Pancreas (tissue), 10 donors: ENCODE measurements at regions not wholly inside any gene's neighbourhood (a gene's known extent, or its start where the extent isn't known, plus 50 kb on each side); places are given as distances from the start of the nearest gene placed in this dataset.

Source experiments
- ATAC-seq, 4 donors: fragments of 200-7000 bp; cut with Tn5 transposase; one replicate each; pipeline versions ENCODE4 v1.8.0 to v1.9.1; 2020; ENCODE audit warnings: mild to moderate bottlenecking in 4 of 4, moderate library complexity in 4 of 4
- DNase-seq, 6 donors: peaks; one replicate each; pipeline ENCODE4 v3.0.0-alpha.2; 2020
- FAIRE-seq: peaks from 2 replicates; lab custom pipeline; 2012; peaks lifted over from hg19 to GRCh38; lab: Jason Lieb, UNC
- H3K27ac ChIP-seq, 4 donors: fragments of 200-600 bp; sonication (generic); 1 replicate in 3 of 4; 2 replicates in 1 of 4; pipeline versions ENCODE4 v1.5.0 to v1.8.0; 2020
- H3K27me3 ChIP-seq, 4 donors: fragments of 200-600 bp; one replicate each; pipeline ENCODE4 v1.8.0; 2021
- H3K36me3 ChIP-seq, 3 donors: fragments of 200-600 bp; sonication (generic) in 1 of 3; one replicate each; pipeline versions ENCODE4 v1.5.0 to v1.8.0; 2020 to 2021
- H3K4me1 ChIP-seq, 3 donors: fragments of 200-600 bp; one replicate each; pipeline ENCODE4 v1.8.0; 2021
- H3K4me3 ChIP-seq, 4 donors: fragments of 200-600 bp; sonication (generic) in 2 of 4; one replicate each; pipeline versions ENCODE4 v1.5.0 to v1.8.0; 2020 to 2021
- H3K9me3 ChIP-seq, 4 donors: fragments of 200-600 bp; one replicate each; pipeline ENCODE4 v1.8.0; 2021
- CTCF ChIP-seq, 4 donors: fragments of 200-600 bp; sonication (generic) in 3 of 4; IDR thresholded peaks; one replicate each; pipeline versions ENCODE4 v1.5.0 to v1.8.0; 2021; ENCODE audit warnings: antibody characterized with exemption in 4 of 4
- WGBS, 2 donors: extraction: QIAGEN DNeasy Blood & Tissue Kit; methylation state at CpG; one replicate each; pipeline ENCODE4 v1.1.7; 2013; 5-methylcytosine and 5-hydroxymethylcytosine counted together
- intact Hi-C, 3 donors: fragments of 100-400 bp; cut with DNase I; formaldehyde crosslinking; loops; one replicate each; pipeline versions ENCODE4 v1.11.1 to v1.14.2; 2022
- donor health status: healthy with polysubstance abuse.
- donor health status: DM: no; HTN: no; CAD: no; lungs with moderate emphysema.
- donor health status: DM: no; HTN: no; CAD: no.
- donor health status: control.
- donor health status: control.
- donor health status: Bipolar disorder and iron deficiency.
- donor health status: DM: yes; HTN: yes; CAD: no.
- donor health status: DM: no; HTN: no; CAD: no.
- donor health status: DM: no; HTN: no; CAD: no.
- donor health status: DM: yes; HTN: yes; CAD: no.

GRCh38 chr2:222088561-222088960 lies 210.2 kb downstream of the PAX3 start:
- 57 to 59% methylated on average over 2 of the region's 2 CpGs for WGBS, 2 donors
- TF ChIP-seq CTCF (IDR thresholded peaks at IDR 0.05), result no peak

GRCh38 chr2:222087998-222088397 lies 210.8 kb downstream of the PAX3 start:
- H3K4me1 ChIP-seq, result no peaks in the 10 kb centered on the region
- no peak overlapping the region for H3K4me3 ChIP-seq
- DNase-seq (no peak), ATAC-seq (no peak), FAIRE-seq (no peak)
- H3K27me3 ChIP-seq, result no peaks in the 10 kb centered on the region
- no peaks in the 10 kb centered on the region for H3K9me3 ChIP-seq
- no peak overlapping the region for H3K27ac ChIP-seq
- intact Hi-C loops, result no loop called here
- no peaks in the 10 kb centered on the region for H3K36me3 ChIP-seq
- 54 to 59% methylated on average over 3 of the region's 3 CpGs for WGBS, 2 donors
- TF ChIP-seq CTCF (IDR thresholded peaks at IDR 0.05), result no peak

More at GRCh38 chr2:222088561-222088960, 210.2 kb downstream of the PAX3 start:
- DNase-seq, result no peak
- H3K27me3 ChIP-seq, result no peaks in the 10 kb centered on the region
- H3K4me1 ChIP-seq, result no peaks in the 10 kb centered on the region
- no peak overlapping the region for H3K27ac ChIP-seq
- no peak for FAIRE-seq
- H3K4me3 ChIP-seq, result no peak overlapping the region
- ATAC-seq, result no peak
- H3K9me3 ChIP-seq, result no peaks in the 10 kb centered on the region
- intact Hi-C loops, result no loop called here
- H3K36me3 ChIP-seq, result no peaks in the 10 kb centered on the region

- 26 to 39% methylated on average over 3 of the region's 3 CpGs for WGBS, 2 donors
- DNase-seq (no peak), FAIRE-seq (no peak), ATAC-seq (no peak)
- Histone ChIP-seq H3K36me3 (no peaks in the 10 kb centered on the region), H3K4me3 (no peak overlapping the region), H3K27ac (no peak overlapping the region), H3K9me3 (no peaks in the 10 kb centered on the region), H3K27me3 (no peaks in the 10 kb centered on the region), H3K4me1 (no peaks in the 10 kb centered on the region)
- no peak for TF ChIP-seq CTCF (IDR thresholded peaks at IDR 0.05)
- intact Hi-C loops, result no loop called here
These were observed 216.6 kb downstream of the PAX3 start for GRCh38 chr2:222082201-222082600.

- ATAC-seq, result no peak
- TF ChIP-seq CTCF (IDR thresholded peaks at IDR 0.05), result no peak
- 64 to 74% methylated on average over 2 of the region's 2 CpGs for WGBS, 2 donors
- intact Hi-C loops, result no loop called here
- FAIRE-seq, result no peak
- Histone ChIP-seq H3K4me3 (no peak overlapping the region), H3K27me3 (no peaks in the 10 kb centered on the region), H3K9me3 (no peaks in the 10 kb centered on the region), H3K36me3 (no peaks in the 10 kb centered on the region), H3K4me1 (no peaks in the 10 kb centered on the region), H3K27ac (no peak overlapping the region)
- DNase-seq, result no peak
These were observed 218.7 kb downstream of the PAX3 start for GRCh38 chr2:222080141-222080540.

- no peaks in the 10 kb centered on the region for H3K4me1 ChIP-seq
- H3K27me3 ChIP-seq, result no peaks in the 10 kb centered on the region
- ATAC-seq (no peak), FAIRE-seq (no peak), DNase-seq (no peak)
- H3K9me3 ChIP-seq, result no peaks in the 10 kb centered on the region
- H3K36me3 ChIP-seq, result no peaks in the 10 kb centered on the region
- TF ChIP-seq CTCF (IDR thresholded peaks at IDR 0.05), result no peak
- H3K4me3 ChIP-seq, result no peak overlapping the region
- no peak overlapping the region for H3K27ac ChIP-seq
- WGBS, 2 donors, result 62 to 73% methylated on average over 7 of the region's 7 CpGs
- intact Hi-C loops, result no loop called here
These were observed 221.7 kb downstream of the PAX3 start for GRCh38 chr2:222076973-222077690.
